Vagina (tissue), 2 donors: ENCODE measurements at regions not wholly inside any gene's neighbourhood (a gene's known extent, or its start where the extent isn't known, plus 50 kb on each side); places are given as distances from the start of the nearest gene placed in this dataset.

Experiments
- DNase-seq, 2 donors: peaks; one replicate each; pipeline ENCODE4 v3.0.0-alpha.2; 2017; ENCODE audit errors: extremely low spot score in 2 of 2
- H3K27ac ChIP-seq: fragments of 200-600 bp; sonication (generic); one replicate; pipeline ENCODE4 v1.5.1; 2019
- H3K27me3 ChIP-seq: fragments of 200-600 bp; sonication (generic); one replicate; pipeline ENCODE4 v1.5.1; 2019
- H3K36me3 ChIP-seq, 2 donors: fragments of 200-600 bp; sonication (generic); one replicate each; pipeline ENCODE4 v1.5.1; 2017 to 2019
- H3K4me1 ChIP-seq: fragments of 200-600 bp; sonication (generic); one replicate; pipeline ENCODE4 v1.5.1; 2019
- H3K4me3 ChIP-seq, 2 donors: fragments of 200-600 bp; sonication (generic); 1 replicate in 1 of 2; 2 replicates in 1 of 2; pipeline ENCODE4 v1.5.1; 2016 to 2019
- H3K9me3 ChIP-seq: fragments of 200-600 bp; sonication (generic); one replicate; pipeline ENCODE4 v1.5.1; 2019
- CTCF ChIP-seq, 3 experiments: fragments of 450-650 bp in 2 of 3; fragments of 200-600 bp in 1 of 3; sonication (generic) in 1 of 3; IDR thresholded peaks; one replicate each; pipeline ENCODE4 v1.5.1; 2017 to 2019; ENCODE audit warnings: antibody characterized with exemption in 3 of 3, mild to moderate bottlenecking in 2 of 3, moderate library complexity in 2 of 3
- POLR2A ChIP-seq, 2 donors: fragments of 450-650 bp; IDR thresholded peaks; one replicate each; pipeline ENCODE4 v1.6.1; 2017; ENCODE audit warnings: antibody characterized with exemption in 2 of 2, mild to moderate bottlenecking in 2 of 2, moderate library complexity in 2 of 2
- POLR2AphosphoS5 ChIP-seq, 2 donors: sonication (generic); formaldehyde crosslinking; IDR thresholded peaks; one replicate each; pipeline ENCODE4 v1.9.0; 2017; ENCODE audit warnings: antibody characterized with exemption in 2 of 2, mild to moderate bottlenecking in 2 of 2, low read depth in 1 of 2; ENCODE audit not compliant: insufficient read depth in 1 of 2
- intact Hi-C: fragments of 100-400 bp; cut with DNase I; formaldehyde crosslinking; loops from one replicate; pipeline ENCODE4 v1.15.1; 2023

- TF ChIP-seq POLR2AphosphoS5 (IDR thresholded peaks at IDR 0.05; ENCODE audit: insufficient read depth in 1 of 2, low read depth in 1 of 2): no peak
- no peak for TF ChIP-seq CTCF (IDR thresholded peaks at IDR 0.05)
- TF ChIP-seq POLR2A (IDR thresholded peaks at IDR 0.05): no peak
- H3K9me3 ChIP-seq: no peaks in the 10 kb centered on the region
- peaks cover 23% of the 10 kb centered on the region for H3K4me1 ChIP-seq
- H3K4me3 ChIP-seq: no peak overlapping the region
- peak in 1 of 2 donors; percentile 88 for DNase-seq
- H3K27ac ChIP-seq: peak overlapping the region; percentile 63
- no peaks in the 10 kb centered on the region for H3K36me3 ChIP-seq
- H3K27me3 ChIP-seq: no peaks in the 10 kb centered on the region
- intact Hi-C loops: no loop called here
These were observed 266.9 kb downstream of the PTPRU start for GRCh38 chr1:29502911-29503840.

- H3K27me3 ChIP-seq: no peaks in the 10 kb centered on the region
These were observed 266.0 kb downstream of the PTPRU start for GRCh38 chr1:29502225-29502910.

GRCh38 chr1:29501227-29501976, 265.1 kb downstream of the PTPRU start:
- no peaks in the 10 kb centered on the region for H3K36me3 ChIP-seq
- intact Hi-C loops: no loop called here
- H3K9me3 ChIP-seq: no peaks in the 10 kb centered on the region
- H3K27ac ChIP-seq: no peak overlapping the region
- no peaks in the 10 kb centered on the region for H3K27me3 ChIP-seq
- TF ChIP-seq POLR2AphosphoS5 (IDR thresholded peaks at IDR 0.05; ENCODE audit: insufficient read depth in 1 of 2, low read depth in 1 of 2) (no peak), POLR2A (IDR thresholded peaks at IDR 0.05) (no peak), CTCF (IDR thresholded peaks at IDR 0.05) (no peak)
- H3K4me1 ChIP-seq: peaks cover 23% of the 10 kb centered on the region
- no peak overlapping the region for H3K4me3 ChIP-seq
- no peak for DNase-seq

More at GRCh38 chr1:29502225-29502910, 266.0 kb downstream of the PTPRU start:
- Histone ChIP-seq H3K36me3 (no peaks in the 10 kb centered on the region), H3K4me1 (peaks cover 23% of the 10 kb centered on the region), H3K9me3 (no peaks in the 10 kb centered on the region), H3K4me3 (no peak overlapping the region), H3K27ac (no peak overlapping the region)
- TF ChIP-seq CTCF (IDR thresholded peaks at IDR 0.05): no peak
- TF ChIP-seq POLR2AphosphoS5 (IDR thresholded peaks at IDR 0.05; ENCODE audit: insufficient read depth in 1 of 2, low read depth in 1 of 2): no peak
- TF ChIP-seq POLR2A (IDR thresholded peaks at IDR 0.05): no peak
- DNase-seq: peak in 1 of 2 donors; percentile 81
- intact Hi-C loops: no loop called here

GRCh38 chr1:29500651-29501050, 264.3 kb downstream of the PTPRU start:
- no peak overlapping the region for H3K27ac ChIP-seq
- H3K4me3 ChIP-seq: no peak overlapping the region
- no peaks in the 10 kb centered on the region for H3K36me3 ChIP-seq
- intact Hi-C loops: no loop called here
- H3K27me3 ChIP-seq: no peaks in the 10 kb centered on the region
- H3K4me1 ChIP-seq: peaks cover 23% of the 10 kb centered on the region
- DNase-seq: peak in 1 of 2 donors; percentile 64
- H3K9me3 ChIP-seq: no peaks in the 10 kb centered on the region
- TF ChIP-seq POLR2AphosphoS5 (IDR thresholded peaks at IDR 0.05; ENCODE audit: insufficient read depth in 1 of 2, low read depth in 1 of 2) (no peak), POLR2A (IDR thresholded peaks at IDR 0.05) (no peak), CTCF (IDR thresholded peaks at IDR 0.05) (no peak)
